ENCODE measurements at regions not wholly inside any gene's neighbourhood (a gene's known extent, or its start where the extent isn't known, plus 50 kb on each side); places are given as distances from the start of the nearest gene placed in this dataset.
"Not testable (repeated sequence)": the region's sequence is repeated elsewhere in the genome, so short reads cannot be mapped to it uniquely, and the experiment has no call there.

DNA sequence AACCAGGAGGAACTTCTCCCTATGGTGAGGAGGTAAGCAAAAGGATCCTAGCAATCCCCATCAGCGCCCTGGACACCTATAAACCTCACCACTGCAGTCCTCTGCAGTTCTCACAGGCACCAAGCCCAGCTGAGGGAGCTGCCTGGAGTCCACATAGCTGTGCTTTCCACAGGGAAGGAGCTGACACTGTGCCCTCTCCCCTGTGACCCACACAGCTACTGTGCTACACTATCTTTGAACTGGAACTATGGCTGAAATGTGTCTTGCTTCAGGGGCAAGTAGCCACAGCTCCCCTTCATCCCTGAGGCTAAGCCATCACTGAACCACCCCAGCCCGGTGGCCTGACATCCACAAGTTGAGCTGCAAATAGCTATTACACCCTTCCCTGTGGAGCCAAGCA lies 208.5 kb upstream of the RPL34 start:
- no peaks in the 10 kb centered on the region for H3K36me3 Mint-ChIP-seq (ENCODE audit: low read depth)
- TF ChIP-seq, protein P1, sequence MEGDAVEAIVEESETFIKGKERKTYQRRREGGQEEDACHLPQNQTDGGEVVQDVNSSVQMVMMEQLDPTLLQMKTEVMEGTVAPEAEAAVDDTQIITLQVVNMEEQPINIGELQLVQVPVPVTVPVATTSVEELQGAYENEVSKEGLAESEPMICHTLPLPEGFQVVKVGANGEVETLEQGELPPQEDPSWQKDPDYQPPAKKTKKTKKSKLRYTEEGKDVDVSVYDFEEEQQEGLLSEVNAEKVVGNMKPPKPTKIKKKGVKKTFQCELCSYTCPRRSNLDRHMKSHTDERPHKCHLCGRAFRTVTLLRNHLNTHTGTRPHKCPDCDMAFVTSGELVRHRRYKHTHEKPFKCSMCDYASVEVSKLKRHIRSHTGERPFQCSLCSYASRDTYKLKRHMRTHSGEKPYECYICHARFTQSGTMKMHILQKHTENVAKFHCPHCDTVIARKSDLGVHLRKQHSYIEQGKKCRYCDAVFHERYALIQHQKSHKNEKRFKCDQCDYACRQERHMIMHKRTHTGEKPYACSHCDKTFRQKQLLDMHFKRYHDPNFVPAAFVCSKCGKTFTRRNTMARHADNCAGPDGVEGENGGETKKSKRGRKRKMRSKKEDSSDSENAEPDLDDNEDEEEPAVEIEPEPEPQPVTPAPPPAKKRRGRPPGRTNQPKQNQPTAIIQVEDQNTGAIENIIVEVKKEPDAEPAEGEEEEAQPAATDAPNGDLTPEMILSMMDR (IDR thresholded peaks at IDR 0.05) = no peak
- H3K4me3 Mint-ChIP-seq = no peak overlapping the region
- H3K27ac Mint-ChIP-seq = no peak overlapping the region
- ATAC-seq (no peak), DNase-seq (no peak)
- POLR2A ChIA-PET = no interaction called here
- H3K4me1 Mint-ChIP-seq (ENCODE audit: low read depth) = no peaks in the 10 kb centered on the region
- H3K9me3 Mint-ChIP-seq = peaks cover 2% of the 10 kb centered on the region
- H3K27me3 Mint-ChIP-seq = no peaks in the 10 kb centered on the region
- intact Hi-C loops (cut with micrococcal nuclease) = no loop called here
- CTCF ChIA-PET = no interaction called here

DNA sequence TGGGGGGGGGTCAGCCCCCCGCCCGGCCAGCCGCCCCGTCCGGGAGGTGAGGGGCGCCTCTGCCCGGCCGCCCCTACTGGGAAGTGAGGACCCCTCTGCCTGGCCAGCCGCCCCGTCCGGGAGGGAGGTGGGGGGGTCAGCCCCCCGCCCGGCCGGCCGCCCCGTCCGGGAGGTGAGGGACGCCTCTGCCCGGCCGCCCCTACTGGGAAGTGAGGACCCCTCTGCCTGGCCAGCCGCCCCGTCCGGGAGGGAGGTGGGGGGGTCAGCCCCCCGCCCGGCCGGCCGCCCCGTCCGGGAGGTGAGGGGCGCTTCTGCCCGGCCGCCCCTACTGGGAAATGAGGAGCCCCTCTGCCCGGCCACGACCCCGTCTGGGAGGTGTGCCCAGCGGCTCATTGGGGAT lies 210.7 kb upstream of the RPL34 start:
- CTCF ChIA-PET; H3K4me3 Mint-ChIP-seq; H3K4me1 Mint-ChIP-seq (ENCODE audit: low read depth); intact Hi-C loops (cut with micrococcal nuclease); H3K27ac Mint-ChIP-seq; DNase-seq; ATAC-seq; H3K36me3 Mint-ChIP-seq (ENCODE audit: low read depth); H3K27me3 Mint-ChIP-seq; POLR2A ChIA-PET: not testable (repeated sequence)
- H3K9me3 Mint-ChIP-seq = peaks cover 12% of the 10 kb centered on the region

DNA sequence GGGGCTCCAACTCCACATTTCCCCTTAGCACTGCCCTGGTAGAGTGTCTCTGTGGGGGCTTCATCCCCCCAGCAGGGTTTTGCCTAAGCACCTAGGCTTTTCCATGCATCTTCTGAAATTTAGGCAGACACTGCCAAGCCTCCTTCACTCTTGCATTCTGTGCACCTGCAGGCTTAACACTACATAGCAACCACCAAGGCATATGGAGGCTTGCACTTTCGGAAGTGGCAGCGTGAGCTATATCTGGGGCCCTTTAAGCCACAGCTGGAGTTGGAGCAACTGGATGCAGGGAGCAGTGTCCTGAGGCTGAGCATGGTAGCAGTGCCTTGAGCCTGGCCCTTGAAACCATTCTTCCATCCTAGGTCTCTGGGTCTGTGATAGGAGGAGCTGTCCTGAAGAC lies 214.8 kb upstream of the RPL34 start:
- ATAC-seq = no peak
- H3K27me3 Mint-ChIP-seq = no peaks in the 10 kb centered on the region

DNA sequence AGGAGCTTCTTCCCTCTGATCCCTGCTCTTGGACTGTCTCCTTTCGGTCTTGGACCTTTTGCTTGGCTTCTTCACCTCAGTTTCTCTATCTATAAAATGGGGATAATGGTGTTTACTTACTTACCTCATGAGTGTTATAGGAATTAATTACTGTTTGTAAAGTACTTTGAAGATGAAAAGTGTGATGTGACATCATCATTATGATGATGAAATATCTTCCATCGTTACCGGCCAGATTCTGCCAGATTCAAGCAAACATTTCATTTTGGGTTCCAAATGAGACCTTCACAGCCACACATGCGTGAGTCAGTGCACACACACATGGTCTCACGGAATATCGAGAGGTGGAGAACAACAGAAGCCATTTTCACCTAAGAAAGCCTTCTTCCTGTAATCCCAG lies 220.1 kb upstream of the RPL34 start:
- no peaks in the 10 kb centered on the region for H3K36me3 Mint-ChIP-seq (ENCODE audit: low read depth)
- no peak for ATAC-seq
- POLR2A ChIA-PET = no interaction called here

More for the DNA sequence above, 214.8 kb upstream of the RPL34 start:
- TF ChIP-seq, protein P1 (IDR thresholded peaks at IDR 0.05) = no peak
- intact Hi-C loops (cut with micrococcal nuclease) = no loop called here
- H3K4me3 Mint-ChIP-seq = no peak overlapping the region
- peaks cover 12% of the 10 kb centered on the region for H3K9me3 Mint-ChIP-seq
- no peak for DNase-seq
- ChIA-PET POLR2A (no interaction called here), CTCF (no interaction called here)
- H3K36me3 Mint-ChIP-seq (ENCODE audit: low read depth) = no peaks in the 10 kb centered on the region
- no peak overlapping the region for H3K27ac Mint-ChIP-seq
- no peaks in the 10 kb centered on the region for H3K4me1 Mint-ChIP-seq (ENCODE audit: low read depth)

DNA sequence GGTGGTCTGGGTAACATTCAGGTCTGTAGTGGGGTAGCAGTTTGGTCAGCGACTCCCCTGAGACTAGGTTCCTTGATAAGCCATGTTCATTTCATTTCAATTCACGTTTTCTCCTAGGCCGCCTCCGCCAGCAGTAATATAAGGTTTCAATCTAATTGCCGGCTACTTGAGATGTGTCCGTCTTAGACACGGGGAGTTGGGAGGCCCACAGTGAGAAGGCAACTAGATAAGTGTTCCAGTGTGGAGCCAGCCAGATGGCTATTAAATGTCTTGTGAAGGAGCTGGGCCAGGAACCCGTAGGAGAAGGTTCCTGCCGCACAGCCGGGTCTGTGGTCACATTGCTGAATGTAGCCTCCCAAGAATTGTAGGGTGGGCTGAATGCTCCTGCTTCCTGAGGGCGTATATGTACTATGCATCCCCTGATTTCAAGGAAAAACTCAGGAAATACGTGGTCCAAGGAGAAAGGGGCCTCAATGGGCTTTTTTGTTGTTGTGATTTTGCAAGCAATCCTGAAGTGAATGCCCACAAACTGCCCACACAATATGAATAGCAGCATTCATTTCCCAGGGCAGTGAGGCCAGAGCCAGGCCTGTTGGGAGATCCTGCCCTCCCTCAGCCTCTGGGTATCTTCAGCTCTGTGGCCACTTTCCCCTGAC lies 220.6 kb upstream of the RPL34 start:
- Mint-ChIP-seq H3K9me3 (no peaks in the 10 kb centered on the region), H3K4me3 (no peak overlapping the region), H3K4me1 (ENCODE audit: low read depth) (no peaks in the 10 kb centered on the region), H3K27ac (no peak overlapping the region), H3K27me3 (no peaks in the 10 kb centered on the region), H3K36me3 (ENCODE audit: low read depth) (no peaks in the 10 kb centered on the region)
- ATAC-seq (no peak), DNase-seq (no peak)
- intact Hi-C loops (cut with micrococcal nuclease) = no loop called here
- CTCF ChIA-PET = no interaction called here
- POLR2A ChIA-PET = no interaction called here
- TF ChIP-seq, protein P1 (IDR thresholded peaks at IDR 0.05) = no peak

More for the DNA sequence above, 220.1 kb upstream of the RPL34 start:
- no peak for DNase-seq
- intact Hi-C loops (cut with micrococcal nuclease) = no loop called here
- peaks cover 3% of the 10 kb centered on the region for H3K9me3 Mint-ChIP-seq
- no peak overlapping the region for H3K27ac Mint-ChIP-seq
- TF ChIP-seq, protein P1 (IDR thresholded peaks at IDR 0.05) = no peak
- CTCF ChIA-PET = no interaction called here
- no peaks in the 10 kb centered on the region for H3K27me3 Mint-ChIP-seq
- H3K4me3 Mint-ChIP-seq = no peak overlapping the region
- no peaks in the 10 kb centered on the region for H3K4me1 Mint-ChIP-seq (ENCODE audit: low read depth)

DNA sequence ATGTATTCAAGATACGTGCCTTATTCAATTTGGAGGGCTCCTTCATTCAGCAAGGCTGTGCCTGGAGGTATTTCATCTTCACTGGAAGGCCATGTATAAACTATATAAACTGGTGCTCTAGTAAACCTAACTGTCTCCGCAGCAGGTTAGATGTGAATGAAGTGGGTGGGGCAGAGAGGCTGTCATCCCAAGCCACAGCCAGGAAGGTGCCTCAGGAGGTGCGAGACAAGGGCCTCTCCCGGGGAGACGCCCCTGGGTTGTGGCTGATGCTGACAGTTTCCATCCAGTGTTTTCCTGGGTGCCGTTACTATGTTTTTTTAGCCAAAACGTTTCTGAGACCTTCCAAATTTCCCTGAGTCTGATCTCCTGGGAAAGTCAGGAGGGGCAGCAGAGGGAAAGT lies 221.5 kb upstream of the RPL34 start:
- ChIA-PET CTCF (no interaction called here), POLR2A (no interaction called here)
- Mint-ChIP-seq H3K4me1 (ENCODE audit: low read depth) (no peaks in the 10 kb centered on the region), H3K27me3 (no peaks in the 10 kb centered on the region), H3K4me3 (no peak overlapping the region), H3K36me3 (ENCODE audit: low read depth) (no peaks in the 10 kb centered on the region), H3K9me3 (no peaks in the 10 kb centered on the region), H3K27ac (no peak overlapping the region)
- TF ChIP-seq, protein P1 (IDR thresholded peaks at IDR 0.05) = no peak
- intact Hi-C loops (cut with micrococcal nuclease) = no loop called here
- DNase-seq = no peak
- no peak for ATAC-seq

Measured in activated CD8-positive, alpha-beta T cell treated with anti-CD3 and anti-CD28 coated beads for 36 hours (primary cell).